Epidermal melanocyte (primary cell): ENCODE measurements at regions not wholly inside any gene's neighbourhood (a gene's known extent, or its start where the extent isn't known, plus 50 kb on each side); places are given as distances from the start of the nearest gene placed in this dataset.
A peak's percentile ranks its signal among the peaks of the same experiment; 100 is the strongest.

Source experiments
- DNase-seq: peaks from one replicate; pipeline ENCODE4 v3.0.0; 2011; ENCODE audit warnings: low spot score; ENCODE audit not compliant: insufficient read length

GRCh38 chr9:115924669-115924987 is 229.0 kb upstream of the PAPPA start:
- DNase-seq, result no peak

DNA sequence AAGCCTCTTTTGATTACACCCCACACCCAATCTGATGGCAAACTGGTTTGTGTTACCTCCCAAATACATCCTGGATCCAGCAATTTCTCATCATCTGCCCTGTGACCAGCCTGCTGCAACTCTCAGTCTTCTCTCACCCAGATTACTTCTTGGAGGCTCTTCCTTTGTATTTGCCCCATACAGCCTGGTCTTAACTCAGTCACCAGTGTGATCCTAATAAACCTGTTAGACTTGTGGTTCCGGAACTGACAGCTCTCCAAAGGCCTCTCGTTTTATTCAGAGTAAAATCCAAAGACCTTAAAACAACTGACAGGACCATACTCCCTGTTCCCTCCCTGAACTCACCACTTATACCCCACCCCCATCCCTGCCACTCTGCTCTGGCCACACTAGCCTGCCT is 228.2 kb upstream of the PAPPA start:
- DNase-seq, result no peak

DNA sequence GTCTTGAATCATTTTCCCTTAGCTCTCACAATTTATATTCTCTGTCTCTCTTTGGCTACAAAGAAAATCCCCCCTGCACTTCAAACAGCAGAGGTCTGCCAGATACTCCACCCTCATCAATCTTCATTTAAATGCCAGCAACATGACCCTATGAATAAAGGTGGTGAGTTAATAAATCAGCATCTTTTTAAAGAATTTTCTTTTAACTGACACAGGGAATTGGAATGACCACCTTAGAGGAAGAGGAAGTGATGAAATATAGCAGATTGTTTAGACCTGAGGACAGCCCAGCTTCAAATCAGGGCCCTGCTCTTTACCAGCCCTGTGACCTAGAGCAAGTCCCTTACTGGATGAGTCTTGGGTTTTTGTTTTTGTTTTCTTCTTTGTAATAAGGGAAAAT is 223.1 kb upstream of the PAPPA start:
- DNase-seq, result no peak

GRCh38 chr9:115938479-115938878 is 215.1 kb upstream of the PAPPA start:
- DNase-seq, result no peak

GRCh38 chr9:115939065-115939765 is 214.4 kb upstream of the PAPPA start:
- no peak for DNase-seq

DNA sequence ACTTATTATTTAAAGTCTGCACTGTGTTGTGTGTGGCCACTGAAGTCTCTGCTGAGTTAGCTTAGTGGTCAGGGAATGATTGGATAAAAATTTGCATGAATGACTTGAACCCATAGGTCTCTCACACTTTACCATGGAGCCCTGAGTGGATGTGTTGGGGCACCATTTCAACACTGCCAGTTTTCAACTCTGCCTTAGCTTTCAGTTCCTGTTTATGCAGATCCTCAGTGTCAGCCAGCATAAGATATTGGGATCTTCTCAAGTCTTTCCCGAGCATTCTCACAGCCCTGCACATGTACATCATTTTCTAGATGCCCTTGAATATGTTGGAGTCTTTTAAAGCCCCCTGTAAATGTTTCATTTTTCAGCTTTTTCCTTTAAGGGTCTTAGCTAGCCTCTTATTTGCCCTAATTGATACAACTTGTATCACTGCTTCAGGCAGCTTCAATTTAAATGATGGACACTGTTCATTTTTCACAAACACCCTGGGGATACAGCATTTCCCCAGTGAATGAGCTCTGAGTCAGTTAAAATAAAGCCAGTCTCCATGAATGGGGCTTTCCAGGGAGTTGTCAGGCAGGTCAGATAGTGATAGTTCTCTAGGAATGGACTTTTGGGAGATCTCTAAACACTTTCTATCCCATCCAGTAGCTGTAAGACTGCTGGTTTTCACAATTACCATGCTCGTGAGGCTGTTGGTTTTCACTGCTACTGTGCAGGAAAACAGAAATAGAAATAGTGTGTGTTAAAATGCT is 211.9 kb upstream of the PAPPA start:
- no peak for DNase-seq

- no peak for DNase-seq
These were observed 210.0 kb upstream of the PAPPA start for GRCh38 chr9:115943431-115944165.

GRCh38 chr9:115944166-115944948 is 209.2 kb upstream of the PAPPA start:
- peak; percentile 49 for DNase-seq

- peak; percentile 33 for DNase-seq
These were observed 208.6 kb upstream of the PAPPA start for GRCh38 chr9:115945009-115945431.

- DNase-seq, result no peak
These were observed 207.1 kb upstream of the PAPPA start for GRCh38 chr9:115946530-115946929.

DNA sequence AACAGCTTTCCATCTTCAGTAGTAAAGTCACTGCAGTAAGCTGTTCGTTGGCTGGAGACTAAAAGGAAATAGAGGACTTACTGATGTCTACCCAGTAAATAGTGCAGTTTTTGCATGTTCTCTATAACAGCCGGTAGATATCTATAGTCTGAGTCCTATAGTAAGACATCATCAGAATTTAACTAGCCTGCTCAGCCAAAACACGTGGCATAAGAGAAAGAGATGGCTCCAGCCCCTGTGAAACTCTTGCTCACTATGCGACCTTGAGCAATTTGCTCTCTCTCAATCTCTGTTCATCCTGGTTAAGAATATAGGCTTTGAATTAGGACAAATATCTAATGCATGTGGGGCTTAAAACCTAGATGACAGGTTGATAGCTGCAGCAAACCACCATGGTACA is 201.6 kb upstream of the PAPPA start:
- no peak for DNase-seq

- DNase-seq, result peak; percentile 40
These were observed 200.9 kb upstream of the PAPPA start for GRCh38 chr9:115952430-115953292.

DNA sequence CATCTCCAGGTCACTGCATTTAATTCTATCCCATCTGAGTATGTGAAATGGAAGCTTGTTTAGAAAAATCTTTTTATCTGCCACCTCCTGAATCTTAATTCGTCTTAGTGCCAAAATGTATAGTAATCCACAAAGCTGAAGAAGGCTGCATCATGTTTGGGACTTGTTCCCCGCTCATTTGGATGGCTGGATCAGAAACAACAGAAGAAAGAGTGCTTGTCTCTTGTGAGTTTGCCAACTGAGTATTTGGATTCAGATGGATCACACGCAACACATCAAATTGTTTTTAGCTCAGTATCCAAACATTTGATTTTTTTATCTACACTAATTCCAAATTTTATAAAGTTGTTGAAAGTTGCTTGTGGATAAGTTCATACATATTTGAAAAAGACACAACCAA is 197.2 kb upstream of the PAPPA start:
- DNase-seq, result no peak

GRCh38 chr9:115957585-115957984 is 196.0 kb upstream of the PAPPA start:
- no peak for DNase-seq

DNA sequence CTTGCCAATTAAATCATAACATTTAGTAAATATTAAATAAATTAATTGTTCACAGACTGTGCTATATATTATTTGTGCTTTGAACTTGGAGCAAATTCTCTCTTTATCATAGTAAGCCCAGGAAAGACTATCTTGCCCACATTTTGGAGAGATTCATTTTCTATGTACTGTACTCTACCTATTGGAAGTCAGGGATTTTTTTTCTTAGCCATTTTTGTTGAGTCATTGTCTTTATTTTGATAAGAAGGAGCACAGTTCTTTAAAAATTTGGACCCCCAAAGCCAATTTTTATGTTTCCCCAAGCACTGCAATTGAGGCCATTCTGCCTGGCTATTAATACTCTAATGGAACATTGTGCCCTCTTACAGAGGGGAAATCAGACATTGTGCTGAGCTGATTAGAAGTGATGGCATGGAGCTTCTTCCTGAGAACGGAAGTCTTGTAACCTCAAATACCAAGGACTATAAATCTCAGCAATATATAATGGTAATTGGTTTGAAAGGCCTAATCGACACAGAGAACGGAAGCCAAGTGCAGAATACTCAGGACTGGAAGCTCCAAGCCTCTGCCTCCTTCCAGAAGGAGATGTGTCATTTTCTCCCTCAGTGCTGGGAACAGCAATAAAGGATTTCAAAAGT is 188.8 kb upstream of the PAPPA start:
- no peak for DNase-seq

- DNase-seq, result no peak
These were observed 186.9 kb upstream of the PAPPA start for GRCh38 chr9:115966660-115967059.

DNA sequence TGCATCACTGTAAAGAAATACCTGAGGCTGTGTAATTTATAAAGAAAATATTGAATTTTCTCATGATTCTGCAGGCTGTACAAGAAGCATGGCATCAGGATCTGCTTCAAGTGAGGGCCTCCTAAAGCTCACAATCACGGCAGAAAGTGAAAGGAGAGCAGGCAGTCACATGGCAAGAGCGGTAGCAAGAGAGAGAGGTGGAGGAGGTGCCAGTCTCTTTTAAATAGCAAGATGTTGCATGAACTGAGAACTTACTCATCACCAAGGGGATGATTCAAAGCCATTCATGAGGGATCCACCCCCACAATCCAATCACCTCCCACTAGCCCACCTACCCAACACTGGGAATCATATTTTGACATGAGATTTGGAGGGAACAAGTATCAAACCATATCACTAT is 184.5 kb upstream of the PAPPA start:
- no peak for DNase-seq

GRCh38 chr9:115972362-115972761 is 181.2 kb upstream of the PAPPA start:
- no peak for DNase-seq

GRCh38 chr9:115972843-115973595 is 180.6 kb upstream of the PAPPA start:
- no peak for DNase-seq

DNA sequence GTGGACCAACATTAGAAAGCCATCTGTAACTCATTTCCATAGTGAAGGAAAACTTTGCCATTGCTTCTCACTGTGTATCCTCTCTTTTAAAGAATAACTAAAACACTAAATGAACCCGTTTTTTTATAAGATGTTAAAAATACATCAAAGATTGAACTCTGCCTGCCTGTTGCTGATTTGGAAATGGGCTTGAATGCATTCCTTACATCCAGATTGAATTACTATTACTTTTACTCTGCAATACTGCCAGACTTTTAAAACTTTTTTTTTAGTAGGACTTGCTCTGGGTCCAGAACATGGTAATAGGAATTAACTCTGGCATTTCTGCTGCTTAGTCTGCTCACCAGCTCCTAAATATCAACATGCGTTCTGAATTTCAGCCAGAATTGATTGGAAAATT is 176.8 kb upstream of the PAPPA start:
- DNase-seq, result no peak
